DOHH2 (cell line): ENCODE measurements at regions not wholly inside any gene's neighbourhood (a gene's known extent, or its start where the extent isn't known, plus 50 kb on each side); places are given as distances from the start of the nearest gene placed in this dataset.

ENCODE experiments used
- H3F3A ChIP-seq: fragments of 200-600 bp; sonication (generic), shearing (Covaris generic); 2 replicates; pipeline ENCODE4 v1.6.0; 2016; ENCODE audit warnings: antibody characterized with exemption, mild to moderate bottlenecking; ENCODE audit not compliant: control insufficient read depth, insufficient read depth
- H3K27ac ChIP-seq: fragments of 200-600 bp; sonication (generic); 2 replicates; pipeline ENCODE4 v1.5.1; 2014; ENCODE audit warnings: low read depth, mild to moderate bottlenecking, low read length, moderate library complexity
- H3K27me3 ChIP-seq: fragments of 200-600 bp; sonication (generic); 2 replicates; pipeline ENCODE4 v1.6.1; 2014; ENCODE audit warnings: mild to moderate bottlenecking, low read length, mixed read lengths; ENCODE audit not compliant: control insufficient read depth
- H3K36me3 ChIP-seq: fragments of 200-600 bp; sonication (generic); 2 replicates; pipeline ENCODE4 v1.6.1; 2014; ENCODE audit warnings: mild to moderate bottlenecking, low read length, moderate library complexity, mixed read lengths; ENCODE audit not compliant: control insufficient read depth
- H3K4me1 ChIP-seq: fragments of 200-600 bp; sonication (generic); 2 replicates; pipeline ENCODE4 v1.6.1; 2014; ENCODE audit warnings: mild to moderate bottlenecking, low read length, mixed read lengths; ENCODE audit not compliant: control insufficient read depth
- H3K4me2 ChIP-seq: fragments of 200-600 bp; sonication (generic); 2 replicates; pipeline ENCODE4 v1.6.0; 2014; ENCODE audit warnings: mild to moderate bottlenecking, low read length, moderate library complexity
- H3K4me3 ChIP-seq: fragments of 200-600 bp; sonication (generic); 2 replicates; pipeline ENCODE4 v1.5.1; 2014; ENCODE audit warnings: mild to moderate bottlenecking, low read length, mixed read lengths
- H3K79me2 ChIP-seq: fragments of 200-600 bp; sonication (generic); 2 replicates; pipeline ENCODE4 v1.6.1; 2014; ENCODE audit warnings: mild to moderate bottlenecking, low read length, mixed read lengths; ENCODE audit not compliant: control insufficient read depth
- H3K9me2 ChIP-seq: fragments of 200-600 bp; sonication (generic); replicated peaks from 2 replicates; pipeline ENCODE4 v1.6.1; 2014; ENCODE audit warnings: mild to moderate bottlenecking, low read length, mixed read lengths; ENCODE audit not compliant: control insufficient read depth
- H3K9me3 ChIP-seq: fragments of 200-600 bp; sonication (generic); 2 replicates; pipeline ENCODE4 v1.6.1; 2014; ENCODE audit warnings: antibody characterized with exemption, low read length, mixed read lengths; ENCODE audit not compliant: control insufficient read depth, insufficient read depth
- H4K20me1 ChIP-seq: fragments of 200-600 bp; sonication (generic); 2 replicates; pipeline ENCODE4 v1.6.0; 2014; ENCODE audit warnings: low read depth, mild to moderate bottlenecking, antibody characterized with exemption, low read length, moderate library complexity; ENCODE audit not compliant: control insufficient read depth, insufficient read depth
- EZH2phosphoT487 ChIP-seq: fragments of 200-600 bp; sonication (generic); IDR thresholded peaks from 2 replicates; pipeline ENCODE4 v1.6.1; 2017; ENCODE audit warnings: borderline replicate concordance, mild to moderate bottlenecking, antibody characterized with exemption, low read length, moderate library complexity, mixed read lengths
- TF ChIP-seq, protein P1 (sequence below): fragments of 200-600 bp; sonication (generic); IDR thresholded peaks from one replicate; pipeline ENCODE4 v1.5.1; 2014; ENCODE audit warnings: antibody characterized with exemption, mild to moderate bottlenecking, low read depth, low read length; ENCODE audit not compliant: poor library complexity, severe bottlenecking

- no peaks in the 10 kb centered on the region for H3K9me2 ChIP-seq
- no peaks in the 10 kb centered on the region for H3K79me2 ChIP-seq
- H3K9me3 ChIP-seq = no peaks in the 10 kb centered on the region
- no peak overlapping the region for H3K27ac ChIP-seq
- no peak overlapping the region for H3K4me3 ChIP-seq
- TF ChIP-seq, protein P1, sequence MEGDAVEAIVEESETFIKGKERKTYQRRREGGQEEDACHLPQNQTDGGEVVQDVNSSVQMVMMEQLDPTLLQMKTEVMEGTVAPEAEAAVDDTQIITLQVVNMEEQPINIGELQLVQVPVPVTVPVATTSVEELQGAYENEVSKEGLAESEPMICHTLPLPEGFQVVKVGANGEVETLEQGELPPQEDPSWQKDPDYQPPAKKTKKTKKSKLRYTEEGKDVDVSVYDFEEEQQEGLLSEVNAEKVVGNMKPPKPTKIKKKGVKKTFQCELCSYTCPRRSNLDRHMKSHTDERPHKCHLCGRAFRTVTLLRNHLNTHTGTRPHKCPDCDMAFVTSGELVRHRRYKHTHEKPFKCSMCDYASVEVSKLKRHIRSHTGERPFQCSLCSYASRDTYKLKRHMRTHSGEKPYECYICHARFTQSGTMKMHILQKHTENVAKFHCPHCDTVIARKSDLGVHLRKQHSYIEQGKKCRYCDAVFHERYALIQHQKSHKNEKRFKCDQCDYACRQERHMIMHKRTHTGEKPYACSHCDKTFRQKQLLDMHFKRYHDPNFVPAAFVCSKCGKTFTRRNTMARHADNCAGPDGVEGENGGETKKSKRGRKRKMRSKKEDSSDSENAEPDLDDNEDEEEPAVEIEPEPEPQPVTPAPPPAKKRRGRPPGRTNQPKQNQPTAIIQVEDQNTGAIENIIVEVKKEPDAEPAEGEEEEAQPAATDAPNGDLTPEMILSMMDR = no peak
- no peak for TF ChIP-seq EZH2phosphoT487
- H3K4me1 ChIP-seq = no peaks in the 10 kb centered on the region
- H3F3A ChIP-seq = no peaks in the 10 kb centered on the region
- H3K4me2 ChIP-seq = no peak overlapping the region
- no peaks in the 10 kb centered on the region for H3K36me3 ChIP-seq
- H3K27me3 ChIP-seq = no peaks in the 10 kb centered on the region
- no peaks in the 10 kb centered on the region for H4K20me1 ChIP-seq
Measured at GRCh38 chr12:102753802-102754201, 163.2 kb downstream of the PAH start.

DNA sequence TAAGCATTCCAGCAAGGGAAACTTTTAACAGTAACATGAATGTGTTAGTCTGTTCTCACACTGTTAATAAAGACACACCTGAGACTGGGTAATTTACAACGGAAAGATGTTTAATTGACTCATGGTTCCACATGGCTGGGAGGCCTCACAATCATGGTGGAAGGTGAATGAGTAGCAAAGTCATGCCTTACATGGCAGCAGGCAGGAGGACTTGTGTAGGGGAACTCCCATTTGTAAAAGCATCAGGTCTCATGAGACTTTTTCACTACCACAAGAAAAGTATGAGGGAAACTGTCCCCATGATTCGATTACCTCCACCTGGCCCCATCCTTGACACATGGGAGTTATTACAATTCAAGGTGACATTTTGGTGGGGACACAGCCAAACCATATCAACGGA, 168.3 kb downstream of the PAH start:
- H3K9me3 ChIP-seq = no peaks in the 10 kb centered on the region
- no peaks in the 10 kb centered on the region for H3K4me1 ChIP-seq
- no peaks in the 10 kb centered on the region for H3K36me3 ChIP-seq
- TF ChIP-seq, protein P1 = no peak
- TF ChIP-seq EZH2phosphoT487 = no peak
- no peak overlapping the region for H3K27ac ChIP-seq
- no peak overlapping the region for H3K4me2 ChIP-seq
- no peaks in the 10 kb centered on the region for H4K20me1 ChIP-seq
- H3K79me2 ChIP-seq = no peaks in the 10 kb centered on the region
- H3F3A ChIP-seq = no peaks in the 10 kb centered on the region
- no peaks in the 10 kb centered on the region for H3K27me3 ChIP-seq
- H3K9me2 ChIP-seq = no peaks in the 10 kb centered on the region
- H3K4me3 ChIP-seq = no peak overlapping the region

- no peaks in the 10 kb centered on the region for H3K9me2 ChIP-seq
- no peaks in the 10 kb centered on the region for H3K79me2 ChIP-seq
- no peak for TF ChIP-seq EZH2phosphoT487
- TF ChIP-seq, protein P1 = no peak
- H3K4me3 ChIP-seq = no peak overlapping the region
- H3K9me3 ChIP-seq = no peaks in the 10 kb centered on the region
- H3K27ac ChIP-seq = no peak overlapping the region
- H3K4me1 ChIP-seq = no peaks in the 10 kb centered on the region
- no peaks in the 10 kb centered on the region for H4K20me1 ChIP-seq
- H3K4me2 ChIP-seq = no peak overlapping the region
- no peaks in the 10 kb centered on the region for H3K36me3 ChIP-seq
- H3K27me3 ChIP-seq = no peaks in the 10 kb centered on the region
- no peaks in the 10 kb centered on the region for H3F3A ChIP-seq
Measured at GRCh38 chr12:102746963-102747362, 170.1 kb downstream of the PAH start.

GRCh38 chr12:102745971-102746600, 171.0 kb downstream of the PAH start:
- Histone ChIP-seq H3K4me1 (no peaks in the 10 kb centered on the region), H3K27ac (no peak overlapping the region), H3K9me2 (no peaks in the 10 kb centered on the region), H3K36me3 (no peaks in the 10 kb centered on the region), H3K27me3 (no peaks in the 10 kb centered on the region), H4K20me1 (no peaks in the 10 kb centered on the region), H3F3A (no peaks in the 10 kb centered on the region), H3K9me3 (no peaks in the 10 kb centered on the region), H3K4me2 (no peak overlapping the region), H3K79me2 (no peaks in the 10 kb centered on the region), H3K4me3 (no peak overlapping the region)
- TF ChIP-seq EZH2phosphoT487 = no peak
- TF ChIP-seq, protein P1 = no peak
